ENCODE measurements at regions not wholly inside any gene's neighbourhood (a gene's known extent, or its start where the extent isn't known, plus 50 kb on each side); places are given as distances from the start of the nearest gene placed in this dataset.

- H3K4me1 ChIP-seq (ENCODE audit: insufficient read depth, low read length), result no peaks in the 10 kb centered on the region
- no peaks in the 10 kb centered on the region for H3K27me3 ChIP-seq (ENCODE audit: insufficient read depth, low read length, poor library complexity)
- DNase-seq (no peak), ATAC-seq (ENCODE audit: insufficient read depth, low read depth) (no peak)
- H3K27ac ChIP-seq (ENCODE audit: low read length), result no peak overlapping the region
- no peak overlapping the region for H3K9ac ChIP-seq (ENCODE audit: low read depth, low read length)
- no peak overlapping the region for H3K4me3 ChIP-seq (ENCODE audit: low read depth in 1 of 2, low read length in 2 of 2)
- TF ChIP-seq EZH2 (IDR thresholded peaks at IDR 0.05; ENCODE audit: borderline replicate concordance, low read depth, low read length, severe bottlenecking), result no peak
- no peak for TF ChIP-seq CTCF (IDR thresholded peaks at IDR 0.05; ENCODE audit: borderline replicate concordance, extremely low read depth, low read length, poor library complexity, severe bottlenecking)
- H2AFZ ChIP-seq (ENCODE audit: low read depth, low read length), result no peak overlapping the region
- no peaks in the 10 kb centered on the region for H3K9me3 ChIP-seq (ENCODE audit: insufficient read depth, low read length, severe bottlenecking)
- no peaks in the 10 kb centered on the region for H3K36me3 ChIP-seq (ENCODE audit: insufficient read depth, low read length)
- no peak overlapping the region for H3K4me2 ChIP-seq (ENCODE audit: insufficient read depth, low read length)
- H3K79me2 ChIP-seq (ENCODE audit: insufficient read depth, low read length), result no peaks in the 10 kb centered on the region
- no peaks in the 10 kb centered on the region for H4K20me1 ChIP-seq (ENCODE audit: insufficient read depth, low read length)
Measured at GRCh38 chr12:28699029-28699428, 450.0 kb upstream of the FAR2 start.

- TF ChIP-seq CTCF (IDR thresholded peaks at IDR 0.05; ENCODE audit: borderline replicate concordance, extremely low read depth, low read length, poor library complexity, severe bottlenecking), result no peak
- no peaks in the 10 kb centered on the region for H3K9me3 ChIP-seq (ENCODE audit: insufficient read depth, low read length, severe bottlenecking)
- no peak overlapping the region for H3K27ac ChIP-seq (ENCODE audit: low read length)
- ATAC-seq (ENCODE audit: insufficient read depth, low read depth), result no peak
- H3K4me1 ChIP-seq (ENCODE audit: insufficient read depth, low read length), result no peaks in the 10 kb centered on the region
- no peak overlapping the region for H3K4me2 ChIP-seq (ENCODE audit: insufficient read depth, low read length)
- no peak overlapping the region for H2AFZ ChIP-seq (ENCODE audit: low read depth, low read length)
- no peaks in the 10 kb centered on the region for H4K20me1 ChIP-seq (ENCODE audit: insufficient read depth, low read length)
- H3K27me3 ChIP-seq (ENCODE audit: insufficient read depth, low read length, poor library complexity), result no peaks in the 10 kb centered on the region
- DNase-seq, result no peak
- H3K9ac ChIP-seq (ENCODE audit: low read depth, low read length), result no peak overlapping the region
- no peaks in the 10 kb centered on the region for H3K36me3 ChIP-seq (ENCODE audit: insufficient read depth, low read length)
- no peak overlapping the region for H3K4me3 ChIP-seq (ENCODE audit: low read depth in 1 of 2, low read length in 2 of 2)
- no peaks in the 10 kb centered on the region for H3K79me2 ChIP-seq (ENCODE audit: insufficient read depth, low read length)
Measured at GRCh38 chr12:28700161-28700560, 448.9 kb upstream of the FAR2 start.

- H3K9ac ChIP-seq (ENCODE audit: low read depth, low read length), result no peak overlapping the region
- H3K9me3 ChIP-seq (ENCODE audit: insufficient read depth, low read length, severe bottlenecking), result no peaks in the 10 kb centered on the region
- no peak for ATAC-seq (ENCODE audit: insufficient read depth, low read depth)
- H3K79me2 ChIP-seq (ENCODE audit: insufficient read depth, low read length), result no peaks in the 10 kb centered on the region
- no peak for TF ChIP-seq CTCF (IDR thresholded peaks at IDR 0.05; ENCODE audit: borderline replicate concordance, extremely low read depth, low read length, poor library complexity, severe bottlenecking)
- TF ChIP-seq EZH2 (IDR thresholded peaks at IDR 0.05; ENCODE audit: borderline replicate concordance, low read depth, low read length, severe bottlenecking), result no peak
- no peaks in the 10 kb centered on the region for H3K36me3 ChIP-seq (ENCODE audit: insufficient read depth, low read length)
- H3K4me3 ChIP-seq (ENCODE audit: low read depth in 1 of 2, low read length in 2 of 2), result no peak overlapping the region
- no peak for DNase-seq
- no peak overlapping the region for H3K27ac ChIP-seq (ENCODE audit: low read length)
- H2AFZ ChIP-seq (ENCODE audit: low read depth, low read length), result no peak overlapping the region
- H3K4me2 ChIP-seq (ENCODE audit: insufficient read depth, low read length), result no peak overlapping the region
- no peaks in the 10 kb centered on the region for H4K20me1 ChIP-seq (ENCODE audit: insufficient read depth, low read length)
- H3K27me3 ChIP-seq (ENCODE audit: insufficient read depth, low read length, poor library complexity), result no peaks in the 10 kb centered on the region
- H3K4me1 ChIP-seq (ENCODE audit: insufficient read depth, low read length), result no peaks in the 10 kb centered on the region
Measured at GRCh38 chr12:28704477-28705169, 444.5 kb upstream of the FAR2 start.
